ENCODE measurements at regions not wholly inside any gene's neighbourhood (a gene's known extent, or its start where the extent isn't known, plus 50 kb on each side); places are given as distances from the start of the nearest gene placed in this dataset.

GRCh38 chr16:50974438-50975036, 176.5 kb downstream of the SALL1 start:
- no peak overlapping the region for H3K23ac ChIP-seq (ENCODE audit: insufficient read length)
- 90% methylated on average over 6 of the region's 6 CpGs; no CpG with 5 or more reads in 1 of the 2 experiments for WGBS, 2 experiments (ENCODE audit: extremely low coverage in 1 of 2, insufficient coverage in 1 of 2, insufficient read length in 1 of 2, insufficient replicate concordance in 2 of 2, low coverage in 1 of 2, low lambda C conversion rate in 2 of 2, missing lambda C conversion rate in 1 of 2)
- H3K4me3 ChIP-seq (ENCODE audit: extremely low read depth in 1 of 4, insufficient read depth in 2 of 4, low read depth in 3 of 4, low read length in 4 of 4) = no peak overlapping the region
- H2BK5ac ChIP-seq (ENCODE audit: low read depth, low read length) = no peak overlapping the region
- H2AFZ ChIP-seq (ENCODE audit: low read length) = no peak overlapping the region
- H3K36me3 ChIP-seq (ENCODE audit: control insufficient read depth in 2 of 4, insufficient read depth in 4 of 4, low read length in 3 of 4) = no peaks in the 10 kb centered on the region
- H4K5ac ChIP-seq (ENCODE audit: insufficient read length, low read depth, low read length) = no peak overlapping the region
- H4K20me1 ChIP-seq (replicated peaks in 1 of 2; ENCODE audit: control insufficient read depth in 1 of 2, insufficient read depth in 2 of 2, low read length in 2 of 2) = no peaks in the 10 kb centered on the region
- FAIRE-seq = no peak
- H3K23me2 ChIP-seq (ENCODE audit: low read depth, low read length) = peaks cover 3% of the 10 kb centered on the region; the same call in 1 of the 2 replicates
- H2AK5ac ChIP-seq (ENCODE audit: low read depth, low read length) = no peak overlapping the region
- H2BK20ac ChIP-seq (ENCODE audit: low read length) = no peak overlapping the region
- TF ChIP-seq RAD21 (IDR thresholded peaks at IDR 0.05 in 1 of 2, conservative IDR thresholded peaks at IDR 0.05 in 1 of 2; ENCODE audit: low read depth in 2 of 2, low read length in 2 of 2) = peak in 1 of 2 experiments; percentile 15; a peak in 1 of 4 replicates
- TF ChIP-seq NRF1 (IDR thresholded peaks at IDR 0.05; ENCODE audit: low read depth, low read length) = no peak
- H2BK15ac ChIP-seq (ENCODE audit: low read length) = no peak overlapping the region
- no peak overlapping the region for H4K8ac ChIP-seq (ENCODE audit: extremely low read depth, insufficient read depth, low read length)
- no peaks in the 10 kb centered on the region for H3K27me3 ChIP-seq (replicated peaks in 1 of 4; ENCODE audit: control insufficient read depth in 3 of 4, extremely low read depth in 1 of 4, insufficient read depth in 3 of 4, low read length in 3 of 4)
- H3K14ac ChIP-seq (ENCODE audit: insufficient read length) = no peak overlapping the region
- 0 out of 4 replicates have a peak, but pooled peaks cover 0 to 4% of the 10 kb centered on the region in 2 experiments for H3K9me3 ChIP-seq (ENCODE audit: insufficient read depth in 2 of 2, low read depth in 1 of 2, low read length in 1 of 2)
- no peak overlapping the region for H2BK120ac ChIP-seq (replicated peaks; ENCODE audit: low read depth, low read length)
- H3K4ac ChIP-seq (replicated peaks; ENCODE audit: insufficient read length, low read depth, low read length) = no peak overlapping the region
- H3K56ac ChIP-seq (replicated peaks; ENCODE audit: insufficient read length, low read depth, low read length) = no peak overlapping the region
- no peak overlapping the region for H3K27ac ChIP-seq (ENCODE audit: low read depth, low read length)
- ChIA-PET CTCF (ENCODE audit: partially characterized antibody) (interaction anchor here (0.7 to 1.2 kb wide), 4 partner anchors 13 to 30 kb away, joined by 3 to 5 read pairs (median 3); no protein-coding TSS in a partner anchor), POLR2A (ENCODE audit: partially characterized antibody) (no interaction called here)
- H3K4me1 ChIP-seq (replicated peaks in 1 of 4; ENCODE audit: control insufficient read depth in 3 of 4, insufficient read depth in 4 of 4, low read length in 3 of 4) = no peaks in the 10 kb centered on the region
- no peak overlapping the region for H2BK12ac ChIP-seq (ENCODE audit: low read depth, low read length)
- H3K79me1 ChIP-seq (ENCODE audit: low read depth, low read length) = no peaks in the 10 kb centered on the region; the same call in 1 of the 2 replicates
- no peak overlapping the region for H3K9ac ChIP-seq (replicated peaks in 1 of 4; ENCODE audit: extremely low read depth in 1 of 4, low read depth in 3 of 4, low read length in 3 of 4)
- no peak for DNase-seq (ENCODE audit: low read depth in 1 of 2, low spot score in 2 of 2)
- no peak overlapping the region for H3K18ac ChIP-seq (ENCODE audit: extremely low read depth, low read length)
- no peaks in the 10 kb centered on the region for H3K79me2 ChIP-seq (ENCODE audit: control insufficient read depth in 1 of 2, insufficient read depth in 2 of 2, low read length in 2 of 2)
- H4K91ac ChIP-seq (replicated peaks; ENCODE audit: insufficient read length, low read length) = no peak overlapping the region
- no peak overlapping the region for H3K4me2 ChIP-seq (ENCODE audit: insufficient read depth in 1 of 2, low read depth in 2 of 2, low read length in 2 of 2)
